A673 (cell line): ENCODE measurements at regions not wholly inside any gene's neighbourhood (a gene's known extent, or its start where the extent isn't known, plus 50 kb on each side); places are given as distances from the start of the nearest gene placed in this dataset.

Experiments
- BruUV-seq: library from RNA; stranded (reverse); fragments of 400-500 nt; replicated peaks from 2 replicates; lab custom pipeline; 2021; lab: Mats Ljungman, UMichigan
- CTCF ChIA-PET: fragments of 300-600 bp; sonication (Branson Sonifier 250); formaldehyde crosslinking; loops from one replicate; lab custom pipeline; 2022; ENCODE audit warnings: antibody characterized with exemption; lab: Charles Lee
- POLR2A ChIA-PET: fragments of 300-600 bp; sonication (Branson Sonifier 250); formaldehyde crosslinking; loops from one replicate; lab custom pipeline; 2022; ENCODE audit warnings: antibody characterized with exemption; ENCODE audit not compliant: low non-redundant PET; lab: Charles Lee
- DNase-seq: peaks from one replicate; pipeline ENCODE4 v3.0.0-alpha.2; 2015; ENCODE audit warnings: low spot score
- H3K27ac ChIP-seq: fragments of 200-600 bp; sonication (generic); 2 replicates; pipeline ENCODE4 v1.5.1; 2016; ENCODE audit warnings: mixed run types, low read depth, mild to moderate bottlenecking, mixed read lengths, antibody characterized with exemption, low read length; ENCODE audit not compliant: poor library complexity, severe bottlenecking
- H3K27me3 ChIP-seq: fragments of 200-600 bp; sonication (generic); replicated peaks from 2 replicates; pipeline ENCODE4 v1.6.1; 2017; ENCODE audit warnings: mixed run types, low read depth, mild to moderate bottlenecking, mixed read lengths, antibody characterized with exemption, low read length; ENCODE audit not compliant: insufficient read depth, poor library complexity
- H3K36me3 ChIP-seq: fragments of 200-600 bp; sonication (generic); 2 replicates; pipeline ENCODE4 v1.6.1; 2016; ENCODE audit warnings: mixed run types, mild to moderate bottlenecking, mixed read lengths, antibody characterized with exemption, low read length; ENCODE audit not compliant: insufficient read depth, poor library complexity, severe bottlenecking
- H3K4me1 ChIP-seq: fragments of 200-600 bp; sonication (generic); 2 replicates; pipeline ENCODE4 v1.6.1; 2017; ENCODE audit warnings: mixed run types, mild to moderate bottlenecking, mixed read lengths, antibody characterized with exemption, low read length; ENCODE audit not compliant: insufficient read depth, poor library complexity, severe bottlenecking
- H3K4me3 ChIP-seq: fragments of 200-600 bp; sonication (generic); 2 replicates; pipeline ENCODE4 v1.5.1; 2016; ENCODE audit warnings: low read depth, mixed run types, mild to moderate bottlenecking, mixed read lengths, low read length; ENCODE audit not compliant: poor library complexity, severe bottlenecking
- H3K9me3 ChIP-seq: fragments of 200-600 bp; sonication (generic); 2 replicates; pipeline ENCODE4 v1.6.1; 2016; ENCODE audit warnings: mixed run types, low read depth, mild to moderate bottlenecking, mixed read lengths, antibody characterized with exemption, low read length; ENCODE audit not compliant: poor library complexity, severe bottlenecking
- EZH2 ChIP-seq: fragments of 200-600 bp; sonication (generic); IDR thresholded peaks from 2 replicates; pipeline ENCODE4 v1.6.1; 2017; ENCODE audit warnings: borderline replicate concordance, low read depth, mild to moderate bottlenecking, mixed read lengths, antibody characterized with exemption, low read length; ENCODE audit not compliant: poor library complexity, severe bottlenecking
- intact Hi-C: fragments of 100-400 bp; cut with micrococcal nuclease; formaldehyde crosslinking; loops from one replicate; pipeline ENCODE4 v1.10.0; 2022; ENCODE audit not compliant: unreplicated experiment
- TF ChIP-seq, protein P1 (sequence below): fragments of 300-800, 200-600 bp; sonication (generic); conservative IDR thresholded peaks from 2 replicates; pipeline ENCODE4 v1.5.1; 2017; ENCODE audit warnings: low read depth, mild to moderate bottlenecking, antibody characterized with exemption, low read length, moderate library complexity, mixed read lengths

DNA sequence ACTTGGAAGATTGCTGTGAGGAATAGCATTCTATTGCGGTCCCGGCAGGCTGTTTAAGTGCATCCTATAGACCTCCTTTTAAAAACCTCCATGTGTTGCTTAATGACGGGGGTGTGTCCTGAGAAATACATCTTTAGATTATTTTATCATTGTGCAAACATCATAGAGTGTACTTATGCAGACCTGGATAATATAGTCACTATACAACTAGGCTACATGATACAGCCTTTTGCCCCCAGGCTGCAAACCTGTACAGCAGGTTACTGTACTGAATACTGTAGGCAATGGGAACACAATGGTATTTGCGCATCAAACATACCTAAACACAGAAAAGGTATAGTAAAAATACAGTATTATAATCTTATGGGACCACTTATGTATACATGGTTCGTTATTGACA, 175.6 kb downstream of the RNF144B start:
- POLR2A ChIA-PET, result no interaction called here
- BruUV-seq, result no TSS peak
- peaks cover 20% of the 10 kb centered on the region for H3K4me1 ChIP-seq
- H3K27me3 ChIP-seq, result no peaks in the 10 kb centered on the region
- no peak for DNase-seq
- no peak for TF ChIP-seq EZH2
- TF ChIP-seq, protein P1, sequence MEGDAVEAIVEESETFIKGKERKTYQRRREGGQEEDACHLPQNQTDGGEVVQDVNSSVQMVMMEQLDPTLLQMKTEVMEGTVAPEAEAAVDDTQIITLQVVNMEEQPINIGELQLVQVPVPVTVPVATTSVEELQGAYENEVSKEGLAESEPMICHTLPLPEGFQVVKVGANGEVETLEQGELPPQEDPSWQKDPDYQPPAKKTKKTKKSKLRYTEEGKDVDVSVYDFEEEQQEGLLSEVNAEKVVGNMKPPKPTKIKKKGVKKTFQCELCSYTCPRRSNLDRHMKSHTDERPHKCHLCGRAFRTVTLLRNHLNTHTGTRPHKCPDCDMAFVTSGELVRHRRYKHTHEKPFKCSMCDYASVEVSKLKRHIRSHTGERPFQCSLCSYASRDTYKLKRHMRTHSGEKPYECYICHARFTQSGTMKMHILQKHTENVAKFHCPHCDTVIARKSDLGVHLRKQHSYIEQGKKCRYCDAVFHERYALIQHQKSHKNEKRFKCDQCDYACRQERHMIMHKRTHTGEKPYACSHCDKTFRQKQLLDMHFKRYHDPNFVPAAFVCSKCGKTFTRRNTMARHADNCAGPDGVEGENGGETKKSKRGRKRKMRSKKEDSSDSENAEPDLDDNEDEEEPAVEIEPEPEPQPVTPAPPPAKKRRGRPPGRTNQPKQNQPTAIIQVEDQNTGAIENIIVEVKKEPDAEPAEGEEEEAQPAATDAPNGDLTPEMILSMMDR, result no peak
- no peaks in the 10 kb centered on the region for H3K36me3 ChIP-seq
- no peaks in the 10 kb centered on the region for H3K9me3 ChIP-seq
- intact Hi-C loops, result no loop called here
- no peak overlapping the region for H3K27ac ChIP-seq
- no peak overlapping the region for H3K4me3 ChIP-seq
- CTCF ChIA-PET, result no interaction called here

DNA sequence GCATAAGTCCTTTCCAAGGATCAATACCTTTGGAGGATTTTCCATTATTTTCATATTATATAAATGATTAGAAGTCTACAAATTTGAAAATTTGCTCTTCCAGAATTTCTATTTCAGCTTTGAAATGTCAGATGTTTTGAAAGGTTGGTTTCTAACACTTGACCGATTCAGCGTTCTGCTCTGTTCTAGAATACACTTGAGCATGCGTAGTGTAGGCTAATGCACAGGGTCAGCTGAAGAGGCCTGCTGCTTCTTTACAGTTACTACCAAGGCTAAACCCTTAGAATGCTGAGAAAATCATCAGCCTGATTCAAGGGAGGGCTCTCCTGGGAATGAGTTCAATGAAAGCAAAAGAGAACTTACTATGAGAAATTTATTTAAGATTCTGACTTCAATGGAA, 177.6 kb downstream of the RNF144B start:
- no peaks in the 10 kb centered on the region for H3K9me3 ChIP-seq
- TF ChIP-seq EZH2, result no peak
- TF ChIP-seq, protein P1, result no peak
- ChIA-PET POLR2A (no interaction called here), CTCF (no interaction called here)
- H3K27ac ChIP-seq, result no peak overlapping the region
- no peak for DNase-seq
- no peaks in the 10 kb centered on the region for H3K36me3 ChIP-seq
- H3K4me3 ChIP-seq, result no peak overlapping the region
- no TSS peak for BruUV-seq
- peaks cover 20% of the 10 kb centered on the region for H3K4me1 ChIP-seq
- H3K27me3 ChIP-seq, result no peaks in the 10 kb centered on the region
- intact Hi-C loops, result no loop called here

DNA sequence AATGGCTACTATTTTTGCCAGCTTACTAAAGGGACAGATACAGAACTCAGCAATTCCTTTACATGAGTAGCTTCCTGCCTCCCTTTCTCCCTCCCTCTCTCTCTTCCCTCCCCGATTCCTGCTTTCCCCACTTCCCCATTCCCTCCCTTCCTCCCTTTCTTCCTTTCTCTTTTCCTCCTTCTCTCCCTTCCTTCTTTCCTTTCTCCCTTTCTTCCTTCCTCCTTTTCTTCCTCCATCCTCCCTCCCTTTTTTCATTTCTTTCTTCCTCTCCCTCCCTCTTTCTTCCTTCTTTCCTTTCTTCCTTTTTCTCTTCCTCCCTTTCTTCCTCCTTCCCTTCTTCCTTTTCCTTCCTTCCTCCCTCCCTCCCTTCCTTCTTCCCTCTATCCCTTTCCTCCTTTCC, 178.1 kb downstream of the RNF144B start:
- Histone ChIP-seq H3K4me3 (no peak overlapping the region), H3K4me1 (peaks cover 19% of the 10 kb centered on the region), H3K27me3 (no peaks in the 10 kb centered on the region), H3K27ac (no peak overlapping the region), H3K9me3 (no peaks in the 10 kb centered on the region), H3K36me3 (no peaks in the 10 kb centered on the region)
- DNase-seq, result no peak
- TF ChIP-seq EZH2, result no peak
- TF ChIP-seq, protein P1, result no peak
- no TSS peak for BruUV-seq
- CTCF ChIA-PET, result no interaction called here
- POLR2A ChIA-PET, result no interaction called here
- intact Hi-C loops, result no loop called here
